ENCODE measurements at regions not wholly inside any gene's neighbourhood (a gene's known extent, or its start where the extent isn't known, plus 50 kb on each side); places are given as distances from the start of the nearest gene placed in this dataset.

- H3K27ac ChIP-seq (ENCODE audit: low read length): no peak overlapping the region
- no peaks in the 10 kb centered on the region for H3K9me3 ChIP-seq (ENCODE audit: control insufficient read depth, insufficient read depth, low read depth, low read length)
- H3K4me3 ChIP-seq (ENCODE audit: low read depth in 2 of 2, low read length in 2 of 2): no peak overlapping the region
- intact Hi-C loops (cut with micrococcal nuclease; ENCODE audit: unreplicated experiment): no loop called here
- TF ChIP-seq, protein P1, sequence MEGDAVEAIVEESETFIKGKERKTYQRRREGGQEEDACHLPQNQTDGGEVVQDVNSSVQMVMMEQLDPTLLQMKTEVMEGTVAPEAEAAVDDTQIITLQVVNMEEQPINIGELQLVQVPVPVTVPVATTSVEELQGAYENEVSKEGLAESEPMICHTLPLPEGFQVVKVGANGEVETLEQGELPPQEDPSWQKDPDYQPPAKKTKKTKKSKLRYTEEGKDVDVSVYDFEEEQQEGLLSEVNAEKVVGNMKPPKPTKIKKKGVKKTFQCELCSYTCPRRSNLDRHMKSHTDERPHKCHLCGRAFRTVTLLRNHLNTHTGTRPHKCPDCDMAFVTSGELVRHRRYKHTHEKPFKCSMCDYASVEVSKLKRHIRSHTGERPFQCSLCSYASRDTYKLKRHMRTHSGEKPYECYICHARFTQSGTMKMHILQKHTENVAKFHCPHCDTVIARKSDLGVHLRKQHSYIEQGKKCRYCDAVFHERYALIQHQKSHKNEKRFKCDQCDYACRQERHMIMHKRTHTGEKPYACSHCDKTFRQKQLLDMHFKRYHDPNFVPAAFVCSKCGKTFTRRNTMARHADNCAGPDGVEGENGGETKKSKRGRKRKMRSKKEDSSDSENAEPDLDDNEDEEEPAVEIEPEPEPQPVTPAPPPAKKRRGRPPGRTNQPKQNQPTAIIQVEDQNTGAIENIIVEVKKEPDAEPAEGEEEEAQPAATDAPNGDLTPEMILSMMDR (IDR thresholded peaks at IDR 0.05): no peak
- no peak for TF ChIP-seq REST (IDR thresholded peaks at IDR 0.05; ENCODE audit: insufficient read depth in 1 of 2, low read depth in 2 of 2, low read length in 1 of 2)
- TF ChIP-seq TCF7L2 (IDR thresholded peaks at IDR 0.05; ENCODE audit: low read depth, low read length): no peak
- TF ChIP-seq POLR2AphosphoS5 (IDR thresholded peaks at IDR 0.05; ENCODE audit: low read depth, low read length): no peak
- TF ChIP-seq SIN3A (IDR thresholded peaks at IDR 0.05; ENCODE audit: borderline replicate concordance, insufficient read depth, low read depth, low read length): no peak
- ChIA-PET POLR2A (no interaction called here), CTCF (no interaction called here)
- no peaks in the 10 kb centered on the region for H3K36me3 ChIP-seq (ENCODE audit: control insufficient read depth, insufficient read depth, low read length)
- in situ Hi-C loops (cut with HindIII; ENCODE audit: low pct_unique_long_range_greater_than_20kb, low sequenced_read_pairs): no loop called here
- H3K27me3 ChIP-seq (ENCODE audit: control insufficient read depth, insufficient read depth, low read length): no peaks in the 10 kb centered on the region
- DNase-seq (ENCODE audit: low read depth, low spot score): no peak
- no peaks in the 10 kb centered on the region for H3K4me1 ChIP-seq (ENCODE audit: control insufficient read depth, insufficient read depth, low read length)
- BruUV-seq (replicated peaks): no TSS peak
- no peak for ATAC-seq
Measured at GRCh38 chr15:45885801-45886200, 251.0 kb downstream of the SQOR start.

DNA sequence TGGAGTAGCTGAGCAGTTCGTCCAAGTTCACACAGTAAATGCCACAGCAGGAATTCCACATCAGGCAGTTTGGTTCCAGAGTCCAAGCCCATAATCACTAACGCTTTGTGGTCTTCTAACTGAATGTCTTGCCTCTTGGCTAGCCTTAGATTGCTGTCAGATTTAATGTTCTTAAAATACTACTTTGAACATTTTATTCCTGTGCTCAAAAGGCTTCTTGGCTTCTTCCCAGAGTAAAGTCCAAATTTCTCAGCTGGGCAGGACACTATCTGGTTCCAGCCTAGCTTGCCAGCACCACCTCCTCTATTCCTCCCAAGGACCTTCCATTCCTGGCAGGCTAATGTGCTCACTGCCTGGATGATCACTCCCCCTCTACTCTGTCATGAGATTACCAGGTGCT is 256.9 kb downstream of the SQOR start:
- in situ Hi-C loops (cut with HindIII; ENCODE audit: low pct_unique_long_range_greater_than_20kb, low sequenced_read_pairs): no loop called here
- no peak for TF ChIP-seq REST (IDR thresholded peaks at IDR 0.05; ENCODE audit: insufficient read depth in 1 of 2, low read depth in 2 of 2, low read length in 1 of 2)
- TF ChIP-seq SIN3A (IDR thresholded peaks at IDR 0.05; ENCODE audit: borderline replicate concordance, insufficient read depth, low read depth, low read length): no peak
- no peak for TF ChIP-seq POLR2AphosphoS5 (IDR thresholded peaks at IDR 0.05; ENCODE audit: low read depth, low read length)
- TF ChIP-seq TCF7L2 (IDR thresholded peaks at IDR 0.05; ENCODE audit: low read depth, low read length): no peak
- TF ChIP-seq, protein P1 (IDR thresholded peaks at IDR 0.05): no peak
- intact Hi-C loops (cut with micrococcal nuclease; ENCODE audit: unreplicated experiment): no loop called here

More for the DNA sequence above, 256.9 kb downstream of the SQOR start:
- no peaks in the 10 kb centered on the region for H3K9me3 ChIP-seq (ENCODE audit: control insufficient read depth, insufficient read depth, low read depth, low read length)
- ChIA-PET POLR2A (no interaction called here), CTCF (no interaction called here)
- H3K27ac ChIP-seq (ENCODE audit: low read length): no peak overlapping the region
- ATAC-seq (no peak), DNase-seq (ENCODE audit: low read depth, low spot score) (no peak)
- no TSS peak for BruUV-seq (replicated peaks)
- no peaks in the 10 kb centered on the region for H3K4me1 ChIP-seq (ENCODE audit: control insufficient read depth, insufficient read depth, low read length)
- H3K27me3 ChIP-seq (ENCODE audit: control insufficient read depth, insufficient read depth, low read length): no peaks in the 10 kb centered on the region
- no peak overlapping the region for H3K4me3 ChIP-seq (ENCODE audit: low read depth in 2 of 2, low read length in 2 of 2)
- no peaks in the 10 kb centered on the region for H3K36me3 ChIP-seq (ENCODE audit: control insufficient read depth, insufficient read depth, low read length)
